HG03175 (cell line): ENCODE measurements at regions not wholly inside any gene's neighbourhood (a gene's known extent, or its start where the extent isn't known, plus 50 kb on each side); places are given as distances from the start of the nearest gene placed in this dataset.
"Not testable (repeated sequence)": the region's sequence is repeated elsewhere in the genome, so short reads cannot be mapped to it uniquely, and the experiment has no call there.

Experiments
- ATAC-seq: cut with Tn5 transposase; IDR thresholded peaks from one replicate; pipeline ENCODE4 v1.9.1; 2021; ENCODE audit warnings: mild to moderate bottlenecking, moderate library complexity; ENCODE audit not compliant: unreplicated experiment

GRCh38 chr2:238502088-238502810 lies 75.5 kb downstream of the ASB1 start:
- ATAC-seq: no peak

- no peak for ATAC-seq
Observed at GRCh38 chr2:238502956-238503791, 76.4 kb downstream of the ASB1 start.

- ATAC-seq: no peak
Observed at GRCh38 chr2:238504181-238504931, 77.6 kb downstream of the ASB1 start.

GRCh38 chr2:238505119-238505891 lies 78.6 kb downstream of the ASB1 start:
- ATAC-seq: no peak

- ATAC-seq: no peak
Observed at GRCh38 chr2:238505892-238506280, 79.2 kb downstream of the ASB1 start.

- ATAC-seq: no peak
Observed at GRCh38 chr2:238506371-238507068, 79.8 kb downstream of the ASB1 start.

GRCh38 chr2:238507836-238508235 lies 81.1 kb downstream of the ASB1 start:
- no peak for ATAC-seq

- ATAC-seq: no peak
Observed at GRCh38 chr2:238509151-238509835, 82.6 kb downstream of the ASB1 start.

- no peak for ATAC-seq
Observed at GRCh38 chr2:238509903-238510302, 83.2 kb downstream of the ASB1 start.

- ATAC-seq: no peak
Observed at GRCh38 chr2:238510911-238511613, 84.3 kb downstream of the ASB1 start.

- ATAC-seq: no peak
Observed at GRCh38 chr2:238511614-238511950, 84.9 kb downstream of the ASB1 start.

GRCh38 chr2:238512247-238512867 lies 85.6 kb downstream of the ASB1 start:
- no peak for ATAC-seq

GRCh38 chr2:238513346-238513745 lies 86.6 kb downstream of the ASB1 start:
- no peak for ATAC-seq

GRCh38 chr2:238514024-238514423 lies 87.3 kb downstream of the ASB1 start:
- not testable (repeated sequence) for ATAC-seq

GRCh38 chr2:238515377-238515776 lies 88.7 kb downstream of the ASB1 start:
- no peak for ATAC-seq

- ATAC-seq: no peak
Observed at GRCh38 chr2:238517209-238517608, 90.5 kb downstream of the ASB1 start.

- ATAC-seq: no peak
Observed at GRCh38 chr2:238518172-238518820, 91.6 kb downstream of the ASB1 start.

GRCh38 chr2:238518821-238519186 lies 92.1 kb downstream of the ASB1 start:
- no peak for ATAC-seq
